Smooth muscle cell (in vitro differentiated cells): ENCODE measurements at regions not wholly inside any gene's neighbourhood (a gene's known extent, or its start where the extent isn't known, plus 50 kb on each side); places are given as distances from the start of the nearest gene placed in this dataset.

ENCODE experiments used
- DNase-seq: peaks from one replicate; lab custom pipeline; 2025; ENCODE audit not compliant: unreplicated experiment; lab: John Stamatoyannopoulos, UW
- H2AFZ ChIP-seq: fragments of 200-600 bp; sonication (generic); 2 replicates; pipeline ENCODE4 v1.6.0; 2016; ENCODE audit warnings: antibody characterized with exemption, low read depth, mild to moderate bottlenecking
- H3F3A ChIP-seq: fragments of 200-600 bp; sonication (generic); 2 replicates; pipeline ENCODE4 v1.6.0; 2017; ENCODE audit warnings: antibody characterized with exemption, low read depth
- H3K27ac ChIP-seq: fragments of 200-600 bp; sonication (generic); 2 replicates; pipeline ENCODE4 v1.5.1; 2016; ENCODE audit warnings: low read depth, mild to moderate bottlenecking
- H3K27me3 ChIP-seq: fragments of 200-600 bp; sonication (generic); 2 replicates; pipeline ENCODE4 v1.6.1; 2016; ENCODE audit warnings: low read depth, mild to moderate bottlenecking
- H3K36me3 ChIP-seq: fragments of 200-600 bp; sonication (generic); 2 replicates; pipeline ENCODE4 v1.5.1; 2016; ENCODE audit warnings: low read depth
- H3K4me1 ChIP-seq: fragments of 200-600 bp; sonication (generic); 2 replicates; pipeline ENCODE4 v1.5.1; 2016; ENCODE audit warnings: low read depth
- H3K4me2 ChIP-seq: fragments of 200-600 bp; sonication (generic); 2 replicates; pipeline ENCODE4 v1.6.0; 2016; ENCODE audit warnings: mild to moderate bottlenecking
- H3K4me3 ChIP-seq: fragments of 200-600 bp; sonication (generic); 2 replicates; pipeline ENCODE4 v1.5.1; 2016; ENCODE audit warnings: mild to moderate bottlenecking
- H3K79me2 ChIP-seq: fragments of 200-600 bp; sonication (generic); 2 replicates; pipeline ENCODE4 v1.6.0; 2016; ENCODE audit warnings: low read depth, mild to moderate bottlenecking
- H3K9ac ChIP-seq: fragments of 200-600 bp; sonication (generic); 2 replicates; pipeline ENCODE4 v1.6.0; 2016; ENCODE audit warnings: low read depth
- H3K9me3 ChIP-seq: fragments of 200-600 bp; sonication (generic); replicated peaks from 2 replicates; pipeline ENCODE4 v1.5.1; 2016; ENCODE audit warnings: low read depth
- H4K20me1 ChIP-seq: fragments of 200-600 bp; sonication (generic); 2 replicates; pipeline ENCODE4 v1.6.0; 2016; ENCODE audit warnings: low read depth
- CTCF ChIP-seq: fragments of 200-600 bp; sonication (generic); IDR thresholded peaks from 2 replicates; pipeline ENCODE4 v1.5.1; 2017; ENCODE audit warnings: borderline replicate concordance, mild to moderate bottlenecking, antibody characterized with exemption; ENCODE audit not compliant: insufficient read depth, poor library complexity, severe bottlenecking
- WGBS: methylation state at CpG from one replicate; pipeline ENCODE4 v1.1.7; 2016; ENCODE audit warnings: low lambda C conversion rate; 5-methylcytosine and 5-hydroxymethylcytosine counted together

- no peaks in the 10 kb centered on the region for H3K27me3 ChIP-seq
- no peak overlapping the region for H2AFZ ChIP-seq
- no peak overlapping the region for H3K9ac ChIP-seq
- 98% methylated on average over 50 of the region's 50 CpGs for WGBS
- DNase-seq, result no peak
- H3K4me3 ChIP-seq, result no peak overlapping the region
- H3K79me2 ChIP-seq, result no peaks in the 10 kb centered on the region
- H4K20me1 ChIP-seq, result no peaks in the 10 kb centered on the region
- no peaks in the 10 kb centered on the region for H3F3A ChIP-seq
- H3K27ac ChIP-seq, result no peak overlapping the region
- H3K9me3 ChIP-seq, result no peaks in the 10 kb centered on the region
- no peaks in the 10 kb centered on the region for H3K36me3 ChIP-seq
- no peaks in the 10 kb centered on the region for H3K4me1 ChIP-seq
- TF ChIP-seq CTCF, result no peak
- no peak overlapping the region for H3K4me2 ChIP-seq
Observed at GRCh38 chr13:58318495-58319167, 687.1 kb downstream of the PCDH17 start.

- H3K79me2 ChIP-seq, result no peaks in the 10 kb centered on the region
- DNase-seq, result no peak
- H3K27me3 ChIP-seq, result no peaks in the 10 kb centered on the region
- H3K36me3 ChIP-seq, result no peaks in the 10 kb centered on the region
- no peak for TF ChIP-seq CTCF
- no peaks in the 10 kb centered on the region for H3K9me3 ChIP-seq
- H3K4me1 ChIP-seq, result no peaks in the 10 kb centered on the region
- no peak overlapping the region for H2AFZ ChIP-seq
- H3K4me2 ChIP-seq, result no peak overlapping the region
- no peaks in the 10 kb centered on the region for H3F3A ChIP-seq
- H4K20me1 ChIP-seq, result no peaks in the 10 kb centered on the region
- no peak overlapping the region for H3K27ac ChIP-seq
- no peak overlapping the region for H3K9ac ChIP-seq
- H3K4me3 ChIP-seq, result no peak overlapping the region
Observed at GRCh38 chr13:58324161-58324560, 692.6 kb downstream of the PCDH17 start.

GRCh38 chr13:58329746-58330145 is 698.2 kb downstream of the PCDH17 start:
- Histone ChIP-seq H4K20me1 (no peaks in the 10 kb centered on the region), H3K27me3 (no peaks in the 10 kb centered on the region), H3K79me2 (no peaks in the 10 kb centered on the region), H3K9ac (no peak overlapping the region), H3K9me3 (no peaks in the 10 kb centered on the region), H3K4me3 (no peak overlapping the region), H3K36me3 (no peaks in the 10 kb centered on the region), H3K4me2 (no peak overlapping the region), H3F3A (no peaks in the 10 kb centered on the region), H2AFZ (no peak overlapping the region), H3K4me1 (no peaks in the 10 kb centered on the region), H3K27ac (no peak overlapping the region)
- 83% methylated on average over 5 of the region's 5 CpGs for WGBS
- DNase-seq, result no peak
- TF ChIP-seq CTCF, result no peak

GRCh38 chr13:58340895-58341294 is 709.4 kb downstream of the PCDH17 start:
- Histone ChIP-seq H4K20me1 (no peaks in the 10 kb centered on the region), H3F3A (no peaks in the 10 kb centered on the region), H3K4me2 (no peak overlapping the region), H3K9ac (no peak overlapping the region), H3K27ac (no peak overlapping the region), H2AFZ (no peak overlapping the region), H3K36me3 (no peaks in the 10 kb centered on the region), H3K4me3 (no peak overlapping the region), H3K9me3 (no peaks in the 10 kb centered on the region), H3K27me3 (no peaks in the 10 kb centered on the region), H3K79me2 (no peaks in the 10 kb centered on the region), H3K4me1 (no peaks in the 10 kb centered on the region)
- TF ChIP-seq CTCF, result no peak
- no peak for DNase-seq
